COLO668 (cell line): ENCODE measurements at regions not wholly inside any gene's neighbourhood (a gene's known extent, or its start where the extent isn't known, plus 50 kb on each side); places are given as distances from the start of the nearest gene placed in this dataset.
A peak's percentile ranks its signal among the peaks of the same experiment; 100 is the strongest.

Experiments
- DNase-seq: peaks from one replicate; lab custom pipeline; 2025; ENCODE audit not compliant: unreplicated experiment; lab: John Stamatoyannopoulos, UW

DNA sequence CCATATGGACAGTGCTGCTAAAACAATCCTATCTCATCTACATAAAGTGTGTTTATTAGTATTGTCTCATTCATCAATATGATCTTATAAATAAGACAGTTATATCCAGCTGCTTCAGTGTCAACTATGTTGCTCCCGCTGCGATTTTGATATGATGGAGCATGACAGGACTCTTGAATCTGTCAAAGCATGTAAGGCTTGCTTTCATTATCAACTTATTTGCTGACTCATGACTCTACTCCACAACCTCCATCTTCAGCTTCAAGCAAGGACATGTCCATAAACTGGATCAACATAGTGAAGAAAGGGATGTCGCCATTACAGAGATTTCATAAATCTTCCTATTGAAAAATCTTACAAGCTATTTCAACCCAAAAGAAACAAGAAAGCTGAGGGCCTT lies 2812.6 kb downstream of the PCDH9 start:
- no peak for DNase-seq

GRCh38 chr13:64414381-64414780 lies 2815.8 kb downstream of the PCDH9 start:
- no peak for DNase-seq

- DNase-seq, result no peak
Observed at GRCh38 chr13:64413529-64413928, 2816.6 kb downstream of the PCDH9 start.

- no peak for DNase-seq
Observed at GRCh38 chr13:64410276-64411053, 2819.7 kb downstream of the PCDH9 start.

GRCh38 chr13:64397701-64398100 lies 2832.4 kb downstream of the PCDH9 start:
- no peak for DNase-seq

- DNase-seq, result no peak
Observed at GRCh38 chr13:64377606-64378005, 2852.5 kb downstream of the PCDH9 start.

DNA sequence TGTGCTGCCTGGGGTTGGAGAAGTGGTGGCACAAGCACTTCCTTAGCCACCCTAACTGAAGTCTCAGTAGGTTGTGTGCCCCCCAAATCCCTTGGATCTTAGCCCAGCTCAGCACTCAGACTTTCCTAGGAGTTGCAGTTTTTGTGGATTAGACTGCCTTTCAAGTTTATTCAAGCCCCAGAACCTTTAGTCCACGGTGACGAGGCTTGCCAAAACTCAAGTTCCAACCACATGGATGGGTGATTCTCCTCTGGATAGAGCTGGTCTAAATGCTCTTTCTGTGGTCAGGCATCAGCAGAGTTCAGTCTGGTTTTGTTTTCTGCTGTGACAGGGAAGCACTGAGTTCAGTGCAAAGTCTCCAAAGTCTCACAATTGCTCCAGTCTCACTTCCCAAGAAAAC lies 2858.7 kb downstream of the PCDH9 start:
- DNase-seq, result no peak

- DNase-seq, result no peak
Observed at GRCh38 chr13:64371045-64371444, 2859.1 kb downstream of the PCDH9 start.

DNA sequence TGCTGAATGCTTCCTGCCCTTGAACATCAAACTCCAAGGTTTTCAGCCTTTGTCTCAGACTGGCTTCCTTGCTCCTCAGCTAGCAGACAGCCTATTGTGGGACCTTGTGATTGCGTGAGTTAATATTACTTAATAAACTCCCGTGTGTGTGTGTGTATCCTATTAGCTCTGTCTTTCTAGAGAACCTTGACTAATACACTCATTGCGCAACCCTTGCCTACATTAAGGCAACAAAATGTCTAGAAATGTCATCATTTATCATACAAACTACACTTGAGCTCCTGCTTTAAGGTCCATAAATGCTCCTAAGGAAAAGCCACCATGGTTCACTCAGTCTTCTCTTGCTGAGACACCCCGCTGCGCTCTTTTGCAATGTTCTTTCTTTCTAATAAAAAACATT lies 2861.0 kb downstream of the PCDH9 start:
- no peak for DNase-seq

- no peak for DNase-seq
Observed at GRCh38 chr13:64362564-64362963, 2867.6 kb downstream of the PCDH9 start.

- no peak for DNase-seq
Observed at GRCh38 chr13:64347664-64348063, 2882.5 kb downstream of the PCDH9 start.

GRCh38 chr13:64339373-64340063 lies 2890.6 kb downstream of the PCDH9 start:
- no peak for DNase-seq

GRCh38 chr13:64338671-64339070 lies 2891.5 kb downstream of the PCDH9 start:
- DNase-seq, result no peak

DNA sequence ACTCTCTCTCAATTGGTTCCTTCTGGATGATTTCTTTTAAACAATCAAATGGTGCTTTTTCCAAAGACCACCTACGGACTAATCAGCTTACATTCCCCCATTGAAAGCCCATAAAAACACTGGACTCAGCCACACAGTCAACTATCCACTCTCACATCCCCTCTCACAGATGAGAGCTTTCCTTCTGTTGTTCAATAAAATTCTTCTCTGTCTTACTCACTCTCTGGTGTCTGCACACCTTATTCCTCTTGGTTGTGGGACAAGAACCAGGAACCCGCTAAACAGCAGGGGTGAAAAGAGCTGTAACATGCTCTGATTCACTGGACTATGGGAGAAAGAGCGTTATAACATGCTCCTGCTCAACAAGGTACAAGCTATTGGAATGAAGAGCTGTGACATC lies 2896.2 kb downstream of the PCDH9 start:
- DNase-seq, result no peak

DNA sequence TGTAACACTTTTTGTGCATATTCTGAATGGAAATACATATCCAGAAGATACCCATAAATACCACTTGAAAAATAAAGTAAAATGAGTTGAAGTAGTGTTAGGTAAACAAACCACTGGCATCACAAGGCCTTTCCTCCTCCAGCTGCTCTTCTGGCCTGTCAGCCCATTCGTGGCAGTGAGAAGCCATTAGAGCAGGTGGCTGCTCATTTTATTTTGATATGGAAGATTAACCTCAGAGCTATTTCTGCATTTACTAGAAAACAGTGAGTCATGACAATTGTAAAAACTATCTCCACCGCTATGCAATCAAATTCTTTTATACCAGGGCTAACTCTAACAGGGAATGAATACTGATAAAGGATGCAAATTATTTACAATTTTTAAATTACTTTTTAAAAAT lies 2898.1 kb downstream of the PCDH9 start:
- DNase-seq, result peak; percentile 74

- peak; percentile 48 for DNase-seq
Observed at GRCh38 chr13:64327505-64328194, 2902.5 kb downstream of the PCDH9 start.

GRCh38 chr13:64314331-64314730 lies 2898.7 kb upstream of the PCDH20 start:
- no peak for DNase-seq

DNA sequence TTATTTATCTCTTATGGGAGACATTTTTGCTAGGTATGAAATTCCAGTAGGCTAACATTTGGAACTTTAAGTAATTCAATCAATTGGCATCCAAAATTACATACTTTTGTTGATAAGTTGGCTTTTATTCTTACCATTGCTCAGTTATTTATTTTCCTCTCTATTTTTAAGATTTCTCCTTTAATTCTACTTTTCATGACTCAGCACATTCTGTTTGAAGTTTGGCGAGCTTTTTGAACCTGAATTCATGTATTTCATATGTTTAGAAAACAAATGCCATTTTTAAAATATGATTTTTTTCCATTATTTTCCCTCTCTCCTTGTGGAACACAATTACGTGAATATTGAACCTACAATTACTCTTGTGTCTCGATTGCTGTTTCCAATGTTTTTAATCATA lies 2896.3 kb upstream of the PCDH20 start:
- DNase-seq, result no peak

GRCh38 chr13:64311112-64311511 lies 2895.5 kb upstream of the PCDH20 start:
- DNase-seq, result no peak

GRCh38 chr13:64305246-64305645 lies 2889.6 kb upstream of the PCDH20 start:
- no peak for DNase-seq

DNA sequence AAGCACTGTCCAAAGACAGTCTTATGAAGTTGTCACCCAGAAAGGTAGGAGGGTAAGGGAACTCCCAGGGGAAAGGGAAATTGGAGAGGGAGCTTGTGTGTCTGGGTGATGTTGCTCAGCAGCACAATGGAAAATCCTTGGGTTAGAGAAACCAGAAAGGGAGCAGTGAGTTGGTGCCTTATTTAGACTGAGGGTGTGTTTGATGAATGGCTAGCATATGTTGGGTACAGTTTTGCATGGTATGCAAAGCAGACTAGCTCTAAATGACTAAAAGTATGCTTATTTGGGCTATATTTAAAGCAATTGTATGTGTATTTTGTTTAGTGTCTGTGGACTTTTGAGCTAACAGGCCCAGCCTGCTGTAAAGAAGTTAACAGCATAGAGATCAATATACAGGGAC lies 2884.6 kb upstream of the PCDH20 start:
- DNase-seq, result no peak

- no peak for DNase-seq
Observed at GRCh38 chr13:64293923-64294322, 2878.3 kb upstream of the PCDH20 start.
